OCI-LY1 (cell line): ENCODE measurements at regions not wholly inside any gene's neighbourhood (a gene's known extent, or its start where the extent isn't known, plus 50 kb on each side); places are given as distances from the start of the nearest gene placed in this dataset.
"Not testable (repeated sequence)": the region's sequence is repeated elsewhere in the genome, so short reads cannot be mapped to it uniquely, and the experiment has no call there.

Source experiments
- H2AFZ ChIP-seq: fragments of 200-600 bp; sonication (generic), shearing (Covaris generic); 2 replicates; pipeline ENCODE4 v1.6.0; 2014; ENCODE audit warnings: antibody characterized with exemption, mild to moderate bottlenecking, low read length
- H3F3A ChIP-seq: fragments of 200-600 bp; sonication (generic), shearing (Covaris generic); 2 replicates; pipeline ENCODE4 v1.6.0; 2014; ENCODE audit warnings: mild to moderate bottlenecking, antibody characterized with exemption, low read length, moderate library complexity; ENCODE audit not compliant: insufficient read depth
- H3K27ac ChIP-seq: fragments of 200-600 bp; sonication (generic); 2 replicates; pipeline ENCODE4 v1.5.1; 2014; ENCODE audit warnings: low read length, mixed run types, mild to moderate bottlenecking, low read depth; ENCODE audit not compliant: poor library complexity, severe bottlenecking
- H3K27me3 ChIP-seq: fragments of 200-600 bp; sonication (generic); 2 replicates; pipeline ENCODE4 v1.6.0; 2014; ENCODE audit warnings: antibody characterized with exemption, mild to moderate bottlenecking, low read length, moderate library complexity; ENCODE audit not compliant: insufficient read depth
- H3K36me3 ChIP-seq: fragments of 200-600 bp; sonication (generic); 2 replicates; pipeline ENCODE4 v1.6.1; 2014; ENCODE audit warnings: mild to moderate bottlenecking, antibody characterized with exemption, low read length, moderate library complexity, mixed read lengths; ENCODE audit not compliant: insufficient read depth
- H3K4me1 ChIP-seq: fragments of 200-600 bp; sonication (generic); 2 replicates; pipeline ENCODE4 v1.5.1; 2014; ENCODE audit warnings: mild to moderate bottlenecking, low read length, moderate library complexity; ENCODE audit not compliant: insufficient read depth, severe bottlenecking
- H3K4me2 ChIP-seq: fragments of 200-600 bp; sonication (generic), shearing (Covaris generic); 2 replicates; pipeline ENCODE4 v1.6.1; 2014; ENCODE audit warnings: low read length
- H3K4me3 ChIP-seq: fragments of 200-600 bp; sonication (generic); 2 replicates; pipeline ENCODE4 v1.5.1; 2014; ENCODE audit warnings: low read length, low read depth, mild to moderate bottlenecking, mixed read lengths; ENCODE audit not compliant: poor library complexity, severe bottlenecking
- H3K79me2 ChIP-seq: fragments of 200-600 bp; shearing (Covaris generic); 2 replicates; pipeline ENCODE4 v1.6.1; 2016; ENCODE audit warnings: mixed run types, low read length, mixed read lengths; ENCODE audit not compliant: insufficient read depth
- H3K9ac ChIP-seq: fragments of 200-600 bp; sonication (generic), shearing (Covaris generic); 2 replicates; pipeline ENCODE4 v1.6.1; 2014; ENCODE audit warnings: mild to moderate bottlenecking, low read length, mixed read lengths
- H3K9me2 ChIP-seq: fragments of 200-600 bp; sonication (generic), shearing (Covaris generic); 2 replicates; pipeline ENCODE4 v1.6.1; 2014; ENCODE audit warnings: low read depth, mild to moderate bottlenecking, low read length, mixed read lengths
- H3K9me3 ChIP-seq: fragments of 200-600 bp; shearing (Covaris generic); 2 replicates; pipeline ENCODE4 v1.6.1; 2014; ENCODE audit warnings: low read length, mixed read lengths
- H4K20me1 ChIP-seq: fragments of 200-600 bp; sonication (generic), shearing (Covaris generic); 2 replicates; pipeline ENCODE4 v1.6.0; 2016; ENCODE audit warnings: mild to moderate bottlenecking, low read length; ENCODE audit not compliant: insufficient read depth
- CTCF ChIP-seq: fragments of 200-600 bp; sonication (generic), shearing (Covaris generic); IDR thresholded peaks from 2 replicates; pipeline ENCODE4 v1.5.1; 2017; ENCODE audit warnings: mild to moderate bottlenecking, antibody characterized with exemption, low read length, moderate library complexity, mixed read lengths
- EZH2 ChIP-seq: fragments of 200-600 bp; sonication (generic), shearing (Covaris generic); IDR thresholded peaks from 2 replicates; pipeline ENCODE4 v1.8.0; 2017; ENCODE audit warnings: borderline replicate concordance, mixed run types, mild to moderate bottlenecking, antibody characterized with exemption, low read length, moderate library complexity, mixed read lengths

GRCh38 chr7:68865351-68866199 is 732.7 kb upstream of the AUTS2 start:
- H3K79me2 ChIP-seq: no peaks in the 10 kb centered on the region
- no peaks in the 10 kb centered on the region for H3K9me2 ChIP-seq
- H3K9ac ChIP-seq: no peak overlapping the region
- H3K9me3 ChIP-seq: no peaks in the 10 kb centered on the region; the same call in 1 of the 2 replicates
- H3F3A ChIP-seq: no peaks in the 10 kb centered on the region
- H3K27me3 ChIP-seq: peaks cover 21% of the 10 kb centered on the region
- no peak overlapping the region for H3K27ac ChIP-seq
- no peaks in the 10 kb centered on the region for H3K36me3 ChIP-seq
- no peaks in the 10 kb centered on the region for H4K20me1 ChIP-seq
- H3K4me3 ChIP-seq: no peak overlapping the region
- no peak for TF ChIP-seq CTCF
- H2AFZ ChIP-seq: no peak overlapping the region
- no peak overlapping the region for H3K4me2 ChIP-seq
- no peaks in the 10 kb centered on the region for H3K4me1 ChIP-seq

- Histone ChIP-seq H3K9ac (no peak overlapping the region), H3K9me3 (no peaks in the 10 kb centered on the region; the same call in 1 of the 2 replicates), H2AFZ (no peak overlapping the region)
Measured at GRCh38 chr7:68866200-68866570, 732.1 kb upstream of the AUTS2 start.

GRCh38 chr7:68866721-68867120 is 731.6 kb upstream of the AUTS2 start:
- H2AFZ ChIP-seq, H3K4me1 ChIP-seq, H3K9me3 ChIP-seq, H3K4me3 ChIP-seq, H3K4me2 ChIP-seq, H4K20me1 ChIP-seq, H3K27ac ChIP-seq, H3K9ac ChIP-seq, H3K9me2 ChIP-seq, H3K79me2 ChIP-seq, H3F3A ChIP-seq, H3K36me3 ChIP-seq: not testable (repeated sequence)
- peaks cover 21% of the 10 kb centered on the region for H3K27me3 ChIP-seq

More at GRCh38 chr7:68866200-68866570, 732.1 kb upstream of the AUTS2 start:
- H3K4me3 ChIP-seq: no peak overlapping the region
- no peaks in the 10 kb centered on the region for H3F3A ChIP-seq
- no peaks in the 10 kb centered on the region for H3K9me2 ChIP-seq
- H3K36me3 ChIP-seq: no peaks in the 10 kb centered on the region
- H3K27ac ChIP-seq: no peak overlapping the region
- no peak overlapping the region for H3K4me2 ChIP-seq
- H3K4me1 ChIP-seq: no peaks in the 10 kb centered on the region
- H3K79me2 ChIP-seq: no peaks in the 10 kb centered on the region
- peaks cover 21% of the 10 kb centered on the region for H3K27me3 ChIP-seq
- no peak for TF ChIP-seq EZH2
- TF ChIP-seq CTCF: no peak
- H4K20me1 ChIP-seq: no peaks in the 10 kb centered on the region

GRCh38 chr7:68868978-68869377 is 729.3 kb upstream of the AUTS2 start:
- no peaks in the 10 kb centered on the region for H4K20me1 ChIP-seq
- no peaks in the 10 kb centered on the region for H3K4me1 ChIP-seq
- no peak overlapping the region for H3K27ac ChIP-seq
- H3K27me3 ChIP-seq: peaks cover 8% of the 10 kb centered on the region
- TF ChIP-seq EZH2 (no peak), CTCF (no peak)
- no peak overlapping the region for H3K9ac ChIP-seq
- no peak overlapping the region for H3K4me3 ChIP-seq
- H3F3A ChIP-seq: no peaks in the 10 kb centered on the region
- no peaks in the 10 kb centered on the region for H3K9me2 ChIP-seq
- no peak overlapping the region for H3K4me2 ChIP-seq
- no peaks in the 10 kb centered on the region for H3K9me3 ChIP-seq
- H3K36me3 ChIP-seq: no peaks in the 10 kb centered on the region
- H2AFZ ChIP-seq: no peak overlapping the region
- no peaks in the 10 kb centered on the region for H3K79me2 ChIP-seq
